Gastrocnemius medialis (tissue), 4 donors: ENCODE measurements at regions not wholly inside any gene's neighbourhood (a gene's known extent, or its start where the extent isn't known, plus 50 kb on each side); places are given as distances from the start of the nearest gene placed in this dataset.

Experiments
- POLR2A ChIP-seq, 2 donors: fragments of 450-650 bp; IDR thresholded peaks; one replicate each; pipeline ENCODE4 v1.6.1; 2017; ENCODE audit warnings: antibody characterized with exemption in 2 of 2, mild to moderate bottlenecking in 2 of 2, moderate library complexity in 2 of 2
- TF ChIP-seq, protein P1 (sequence below), 5 experiments: fragments of 450-650 bp in 3 of 5; fragments of 200-600 bp in 2 of 5; sonication (generic) in 2 of 5; IDR thresholded peaks in 4 of 5; conservative IDR thresholded peaks in 1 of 5; 1 replicate in 4 of 5; 2 replicates in 1 of 5; pipeline ENCODE4 v1.5.1; 2016 to 2019; ENCODE audit warnings: antibody characterized with exemption in 5 of 5, mild to moderate bottlenecking in 3 of 5, moderate library complexity in 3 of 5

DNA sequence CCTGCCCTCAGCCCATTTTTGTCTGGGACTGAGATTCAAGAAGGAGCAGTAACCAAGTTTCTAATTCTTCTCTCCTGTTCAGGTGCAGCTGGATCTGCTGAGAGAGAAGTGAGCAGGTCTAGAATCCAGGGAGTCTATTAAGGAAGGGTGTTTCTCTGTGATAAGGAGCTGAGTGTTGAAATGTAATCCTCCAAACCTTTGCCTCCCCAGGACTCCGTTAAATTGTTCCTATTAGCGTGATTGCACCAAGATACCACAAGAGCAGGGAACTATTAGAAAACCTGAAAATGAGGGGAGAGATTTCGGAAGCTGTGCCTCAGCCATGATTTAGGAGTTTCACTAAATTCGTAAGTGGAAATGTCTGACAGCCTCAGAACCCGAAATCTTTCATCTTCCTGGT is 192.6 kb downstream of the EBLN2 start:
- TF ChIP-seq POLR2A (IDR thresholded peaks at IDR 0.05) = no peak
- TF ChIP-seq, protein P1, sequence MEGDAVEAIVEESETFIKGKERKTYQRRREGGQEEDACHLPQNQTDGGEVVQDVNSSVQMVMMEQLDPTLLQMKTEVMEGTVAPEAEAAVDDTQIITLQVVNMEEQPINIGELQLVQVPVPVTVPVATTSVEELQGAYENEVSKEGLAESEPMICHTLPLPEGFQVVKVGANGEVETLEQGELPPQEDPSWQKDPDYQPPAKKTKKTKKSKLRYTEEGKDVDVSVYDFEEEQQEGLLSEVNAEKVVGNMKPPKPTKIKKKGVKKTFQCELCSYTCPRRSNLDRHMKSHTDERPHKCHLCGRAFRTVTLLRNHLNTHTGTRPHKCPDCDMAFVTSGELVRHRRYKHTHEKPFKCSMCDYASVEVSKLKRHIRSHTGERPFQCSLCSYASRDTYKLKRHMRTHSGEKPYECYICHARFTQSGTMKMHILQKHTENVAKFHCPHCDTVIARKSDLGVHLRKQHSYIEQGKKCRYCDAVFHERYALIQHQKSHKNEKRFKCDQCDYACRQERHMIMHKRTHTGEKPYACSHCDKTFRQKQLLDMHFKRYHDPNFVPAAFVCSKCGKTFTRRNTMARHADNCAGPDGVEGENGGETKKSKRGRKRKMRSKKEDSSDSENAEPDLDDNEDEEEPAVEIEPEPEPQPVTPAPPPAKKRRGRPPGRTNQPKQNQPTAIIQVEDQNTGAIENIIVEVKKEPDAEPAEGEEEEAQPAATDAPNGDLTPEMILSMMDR (IDR thresholded peaks at IDR 0.05 in 4 of 5, conservative IDR thresholded peaks at IDR 0.05 in 1 of 5) = no peak
